ENCODE measurements at regions not wholly inside any gene's neighbourhood (a gene's known extent, or its start where the extent isn't known, plus 50 kb on each side); places are given as distances from the start of the nearest gene placed in this dataset.

DNA sequence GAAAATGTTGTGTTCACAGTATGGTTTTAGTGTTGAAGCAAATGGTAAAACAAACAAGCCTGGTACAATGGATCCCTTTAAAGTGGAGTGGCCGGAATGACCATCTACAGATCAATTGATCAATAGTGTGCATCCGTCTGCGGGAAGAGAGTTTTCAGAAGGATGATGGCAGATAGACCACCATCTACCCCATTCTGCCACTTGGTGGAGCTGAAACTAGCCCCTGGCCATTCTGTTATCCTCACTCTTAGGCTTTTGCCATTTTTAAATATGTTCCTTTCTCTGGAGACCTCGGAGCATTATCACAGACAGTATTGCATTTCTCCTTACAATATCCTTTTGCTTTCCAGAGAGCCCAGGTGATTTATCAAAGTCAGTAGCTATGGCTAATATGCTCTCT, 258.9 kb upstream of the CFAP20DC start:
- TF ChIP-seq EZH2 (IDR thresholded peaks at IDR 0.05; ENCODE audit: insufficient read depth, low read length) (no peak), CTCF (IDR thresholded peaks at IDR 0.05; ENCODE audit: insufficient read depth, low read depth, low read length) (no peak)
- Mint-ChIP-seq H3K36me3 (ENCODE audit: low read depth, unreplicated experiment) (no peaks in the 10 kb centered on the region), H3K4me1 (ENCODE audit: low read depth, unreplicated experiment) (peaks cover 4% of the 10 kb centered on the region), H3K27ac (ENCODE audit: unreplicated experiment) (no peak overlapping the region), H3K4me3 (ENCODE audit: unreplicated experiment) (no peak overlapping the region), H3K27me3 (ENCODE audit: low read depth, unreplicated experiment) (peaks cover 2% of the 10 kb centered on the region), H3K9me3 (ENCODE audit: unreplicated experiment) (no peaks in the 10 kb centered on the region)
- DNase-seq (ENCODE audit: low read depth) (no peak), FAIRE-seq (no peak)
- H3K4me3 ChIP-seq (ENCODE audit: insufficient read depth, low read depth, low read length), result no peak overlapping the region
- H3K27me3 ChIP-seq (ENCODE audit: insufficient read depth, low read length), result no peaks in the 10 kb centered on the region
- no peaks in the 10 kb centered on the region for H3K36me3 ChIP-seq (ENCODE audit: insufficient read depth, low read length)
- H3K4me2 ChIP-seq (ENCODE audit: low read length), result no peak overlapping the region
- no peak overlapping the region for H3K27ac ChIP-seq (ENCODE audit: low read depth, low read length)
- no peak overlapping the region for H2AFZ ChIP-seq (ENCODE audit: low read depth, low read length)
- H4K20me1 ChIP-seq (ENCODE audit: insufficient read depth, low read length), result no peaks in the 10 kb centered on the region
- H3K9me3 ChIP-seq (ENCODE audit: insufficient read depth, low read depth, low read length), result no peaks in the 10 kb centered on the region
- H3K79me2 ChIP-seq (ENCODE audit: insufficient read depth, low read length), result no peaks in the 10 kb centered on the region
- no peaks in the 10 kb centered on the region for H3K4me1 ChIP-seq (ENCODE audit: insufficient read depth, low read length)
- no peak overlapping the region for H3K9ac ChIP-seq (ENCODE audit: low read length)

- H3K4me3 Mint-ChIP-seq (ENCODE audit: unreplicated experiment), result no peak overlapping the region
- no peaks in the 10 kb centered on the region for H3K36me3 Mint-ChIP-seq (ENCODE audit: low read depth, unreplicated experiment)
Measured at GRCh38 chr3:59308001-59308400, 258.2 kb upstream of the CFAP20DC start.

More at GRCh38 chr3:59308001-59308400, 258.2 kb upstream of the CFAP20DC start:
- Histone ChIP-seq H2AFZ (ENCODE audit: low read depth, low read length) (no peak overlapping the region), H3K4me3 (ENCODE audit: insufficient read depth, low read depth, low read length) (no peak overlapping the region), H3K36me3 (ENCODE audit: insufficient read depth, low read length) (no peaks in the 10 kb centered on the region), H3K79me2 (ENCODE audit: insufficient read depth, low read length) (no peaks in the 10 kb centered on the region), H3K27me3 (ENCODE audit: insufficient read depth, low read length) (no peaks in the 10 kb centered on the region), H3K4me2 (ENCODE audit: low read length) (no peak overlapping the region), H3K9me3 (ENCODE audit: insufficient read depth, low read depth, low read length) (no peaks in the 10 kb centered on the region), H4K20me1 (ENCODE audit: insufficient read depth, low read length) (no peaks in the 10 kb centered on the region), H3K9ac (ENCODE audit: low read length) (no peak overlapping the region), H3K27ac (ENCODE audit: low read depth, low read length) (no peak overlapping the region), H3K4me1 (ENCODE audit: insufficient read depth, low read length) (no peaks in the 10 kb centered on the region)
- DNase-seq (ENCODE audit: low read depth), result no peak
- Mint-ChIP-seq H3K4me1 (ENCODE audit: low read depth, unreplicated experiment) (peaks cover 4% of the 10 kb centered on the region), H3K27ac (ENCODE audit: unreplicated experiment) (no peak overlapping the region), H3K9me3 (ENCODE audit: unreplicated experiment) (no peaks in the 10 kb centered on the region), H3K27me3 (ENCODE audit: low read depth, unreplicated experiment) (peaks cover 2% of the 10 kb centered on the region)
- no peak for FAIRE-seq
- no peak for TF ChIP-seq CTCF (IDR thresholded peaks at IDR 0.05; ENCODE audit: insufficient read depth, low read depth, low read length)
- no peak for TF ChIP-seq EZH2 (IDR thresholded peaks at IDR 0.05; ENCODE audit: insufficient read depth, low read length)
